Hepatocyte (in vitro differentiated cells): ENCODE measurements at regions not wholly inside any gene's neighbourhood (a gene's known extent, or its start where the extent isn't known, plus 50 kb on each side); places are given as distances from the start of the nearest gene placed in this dataset.

Experiments used
- EZH2phosphoT487 ChIP-seq: fragments of 200-600 bp; sonication (generic); IDR thresholded peaks from one replicate; pipeline ENCODE4 v1.6.1; 2018; ENCODE audit warnings: antibody characterized with exemption, mild to moderate bottlenecking, low read depth, moderate library complexity; ENCODE audit not compliant: unreplicated experiment, severe bottlenecking
- TF ChIP-seq, protein P1 (sequence below): fragments of 200-600 bp; sonication (generic); IDR thresholded peaks from 2 replicates; pipeline ENCODE4 v1.5.1; 2016; ENCODE audit warnings: antibody characterized with exemption, mild to moderate bottlenecking; ENCODE audit not compliant: poor library complexity

DNA sequence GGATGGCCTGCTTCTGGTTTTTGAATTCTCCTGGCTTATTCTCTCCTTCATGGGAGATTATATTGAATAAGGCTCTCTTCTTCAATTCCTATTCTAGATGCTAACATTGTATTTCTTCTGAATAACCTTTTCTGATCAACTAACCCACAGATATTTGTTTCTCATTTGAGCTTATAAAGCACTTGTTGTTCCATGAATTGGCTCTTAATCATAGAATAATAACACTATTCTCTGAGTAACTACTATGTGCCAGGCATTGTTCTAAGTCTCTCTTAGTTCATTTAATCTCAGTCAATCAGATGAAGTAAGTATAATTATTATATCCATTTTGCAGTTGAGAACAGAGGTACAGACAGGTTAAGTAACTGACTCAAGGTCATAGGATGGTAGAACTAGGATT, 136.3 kb upstream of the MLIP start:
- TF ChIP-seq, protein P1, sequence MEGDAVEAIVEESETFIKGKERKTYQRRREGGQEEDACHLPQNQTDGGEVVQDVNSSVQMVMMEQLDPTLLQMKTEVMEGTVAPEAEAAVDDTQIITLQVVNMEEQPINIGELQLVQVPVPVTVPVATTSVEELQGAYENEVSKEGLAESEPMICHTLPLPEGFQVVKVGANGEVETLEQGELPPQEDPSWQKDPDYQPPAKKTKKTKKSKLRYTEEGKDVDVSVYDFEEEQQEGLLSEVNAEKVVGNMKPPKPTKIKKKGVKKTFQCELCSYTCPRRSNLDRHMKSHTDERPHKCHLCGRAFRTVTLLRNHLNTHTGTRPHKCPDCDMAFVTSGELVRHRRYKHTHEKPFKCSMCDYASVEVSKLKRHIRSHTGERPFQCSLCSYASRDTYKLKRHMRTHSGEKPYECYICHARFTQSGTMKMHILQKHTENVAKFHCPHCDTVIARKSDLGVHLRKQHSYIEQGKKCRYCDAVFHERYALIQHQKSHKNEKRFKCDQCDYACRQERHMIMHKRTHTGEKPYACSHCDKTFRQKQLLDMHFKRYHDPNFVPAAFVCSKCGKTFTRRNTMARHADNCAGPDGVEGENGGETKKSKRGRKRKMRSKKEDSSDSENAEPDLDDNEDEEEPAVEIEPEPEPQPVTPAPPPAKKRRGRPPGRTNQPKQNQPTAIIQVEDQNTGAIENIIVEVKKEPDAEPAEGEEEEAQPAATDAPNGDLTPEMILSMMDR: no peak
- no peak for TF ChIP-seq EZH2phosphoT487
